ENCODE measurements at regions not wholly inside any gene's neighbourhood (a gene's known extent, or its start where the extent isn't known, plus 50 kb on each side); places are given as distances from the start of the nearest gene placed in this dataset.

- CTCF ChIA-PET: no interaction called here
- WGBS (ENCODE audit: insufficient coverage): no CpG with 5 or more reads among the region's 1 CpG
- no peaks in the 10 kb centered on the region for H3K27me3 Mint-ChIP-seq
These were observed 139.5 kb downstream of the KCNRG start for GRCh38 chr13:50154697-50155096.

GRCh38 chr13:50156140-50156539 lies 140.9 kb downstream of the KCNRG start:
- WGBS (ENCODE audit: insufficient coverage): no CpG with 5 or more reads among the region's 1 CpG
- Histone ChIP-seq H3K36me3 (replicated peaks in 1 of 2; ENCODE audit: control extremely low read depth in 1 of 2, control insufficient read depth in 1 of 2, extremely low read depth in 1 of 2, insufficient read depth in 2 of 2, low read length in 1 of 2) (no peaks in the 10 kb centered on the region), H4K20me1 (ENCODE audit: control insufficient read depth, insufficient read depth, low read length, poor library complexity, severe bottlenecking) (no peaks in the 10 kb centered on the region), H3K9ac (ENCODE audit: low read length) (no peak overlapping the region), H3K27ac (ENCODE audit: low read length in 2 of 2) (no peak overlapping the region), H3K4me2 (replicated peaks; ENCODE audit: low read depth, low read length, poor library complexity, severe bottlenecking) (no peak overlapping the region), H3K4me3 (ENCODE audit: control extremely low read depth in 1 of 5, extremely low read depth in 1 of 5, insufficient read depth in 1 of 5, low read depth in 2 of 5, low read length in 4 of 5) (no peak overlapping the region), H3K27me3 (replicated peaks in 1 of 4; ENCODE audit: control extremely low read depth in 1 of 4, control insufficient read depth in 3 of 4, insufficient read depth in 4 of 4, low read length in 3 of 4) (no peaks in the 10 kb centered on the region), H3K79me2 (ENCODE audit: control insufficient read depth, insufficient read depth, low read length) (no peaks in the 10 kb centered on the region), H3K4me1 (ENCODE audit: control insufficient read depth in 2 of 2, insufficient read depth in 2 of 2, low read length in 2 of 2) (peaks cover 24 to 29% of the 10 kb centered on the region in 2 donors), H2AFZ (ENCODE audit: insufficient read depth, low read depth, low read length, poor library complexity, severe bottlenecking) (no peak overlapping the region), H3K9me3 (ENCODE audit: control extremely low read depth in 1 of 3, control insufficient read depth in 2 of 3, insufficient read depth in 1 of 3, low read length in 2 of 3) (no peaks in the 10 kb centered on the region)
- ChIA-PET CTCF (no interaction called here), POLR2A (no interaction called here)
- Mint-ChIP-seq H3K4me1 (peaks cover 42% of the 10 kb centered on the region), H3K4me3 (no peak overlapping the region), H3K9me3 (ENCODE audit: insufficient read depth) (no peaks in the 10 kb centered on the region), H3K27ac (no peak overlapping the region), H3K27me3 (no peaks in the 10 kb centered on the region)
- intact Hi-C loops (cut with micrococcal nuclease): no loop called here
- DNase-seq (no peak), ATAC-seq (ENCODE audit: low read depth) (no peak)
- TF ChIP-seq CTCF (IDR thresholded peaks at IDR 0.05) (no peak), EZH2 (IDR thresholded peaks at IDR 0.05; ENCODE audit: borderline replicate concordance, insufficient read depth, low read depth, low read length, poor library complexity, severe bottlenecking) (no peak)

More at GRCh38 chr13:50154697-50155096, 139.5 kb downstream of the KCNRG start:
- Mint-ChIP-seq H3K4me3 (no peak overlapping the region), H3K9me3 (ENCODE audit: insufficient read depth) (no peaks in the 10 kb centered on the region), H3K27ac (no peak overlapping the region), H3K4me1 (peaks cover 38% of the 10 kb centered on the region)
- no peaks in the 10 kb centered on the region for H3K79me2 ChIP-seq (ENCODE audit: control insufficient read depth, insufficient read depth, low read length)
- no peak overlapping the region for H3K9ac ChIP-seq (ENCODE audit: low read length)
- intact Hi-C loops (cut with micrococcal nuclease): no loop called here
- POLR2A ChIA-PET: interaction anchor here (0.7 kb wide), 2 partner anchors 37 to 751 kb away, joined by 3 to 5 read pairs; no protein-coding TSS in a partner anchor
- H3K27me3 ChIP-seq (replicated peaks in 1 of 4; ENCODE audit: control extremely low read depth in 1 of 4, control insufficient read depth in 3 of 4, insufficient read depth in 4 of 4, low read length in 3 of 4): no peaks in the 10 kb centered on the region
- no peak overlapping the region for H3K27ac ChIP-seq (ENCODE audit: low read length in 2 of 2)
- H3K9me3 ChIP-seq (ENCODE audit: control extremely low read depth in 1 of 3, control insufficient read depth in 2 of 3, insufficient read depth in 1 of 3, low read length in 2 of 3): no peaks in the 10 kb centered on the region
- H3K4me3 ChIP-seq (ENCODE audit: control extremely low read depth in 1 of 5, extremely low read depth in 1 of 5, insufficient read depth in 1 of 5, low read depth in 2 of 5, low read length in 4 of 5): no peak overlapping the region
- no peak overlapping the region for H3K4me2 ChIP-seq (replicated peaks; ENCODE audit: low read depth, low read length, poor library complexity, severe bottlenecking)
- no peak for DNase-seq
- peaks cover 24 to 29% of the 10 kb centered on the region in 2 donors for H3K4me1 ChIP-seq (ENCODE audit: control insufficient read depth in 2 of 2, insufficient read depth in 2 of 2, low read length in 2 of 2)
- H4K20me1 ChIP-seq (ENCODE audit: control insufficient read depth, insufficient read depth, low read length, poor library complexity, severe bottlenecking): no peaks in the 10 kb centered on the region
- no peaks in the 10 kb centered on the region for H3K36me3 ChIP-seq (replicated peaks in 1 of 2; ENCODE audit: control extremely low read depth in 1 of 2, control insufficient read depth in 1 of 2, extremely low read depth in 1 of 2, insufficient read depth in 2 of 2, low read length in 1 of 2)
- ATAC-seq (ENCODE audit: low read depth): no peak
- TF ChIP-seq EZH2 (IDR thresholded peaks at IDR 0.05; ENCODE audit: borderline replicate concordance, insufficient read depth, low read depth, low read length, poor library complexity, severe bottlenecking) (no peak), CTCF (IDR thresholded peaks at IDR 0.05) (no peak)
- no peak overlapping the region for H2AFZ ChIP-seq (ENCODE audit: insufficient read depth, low read depth, low read length, poor library complexity, severe bottlenecking)
